ENCODE measurements at regions not wholly inside any gene's neighbourhood (a gene's known extent, or its start where the extent isn't known, plus 50 kb on each side); places are given as distances from the start of the nearest gene placed in this dataset.

DNA sequence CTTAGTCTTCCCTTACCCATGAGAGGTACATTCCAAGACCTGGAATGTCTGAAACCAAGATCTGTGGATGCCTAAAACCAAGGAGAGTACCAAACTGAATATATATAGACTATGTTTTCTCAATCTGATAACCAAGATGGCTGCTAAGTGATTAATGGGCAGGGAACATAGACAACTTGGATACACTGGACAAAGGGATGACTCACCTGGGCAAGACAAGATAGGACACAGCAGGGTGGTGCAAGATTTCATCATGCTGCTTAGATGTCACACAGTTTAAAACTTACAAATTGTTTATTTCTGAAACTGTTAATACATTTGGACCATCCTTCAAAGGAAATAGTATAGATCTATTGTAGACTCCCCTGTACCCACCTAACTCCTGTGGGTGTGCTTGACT lies 130.9 kb downstream of the HTR1A start:
- FAIRE-seq (no peak), DNase-seq (ENCODE audit: low read depth in 1 of 2, low spot score in 2 of 2) (no peak)
- Histone ChIP-seq H4K5ac (ENCODE audit: insufficient read length, low read depth, low read length) (no peak overlapping the region), H2AFZ (ENCODE audit: low read length) (no peak overlapping the region), H3K4ac (replicated peaks; ENCODE audit: insufficient read length, low read depth, low read length) (no peak overlapping the region), H2BK120ac (replicated peaks; ENCODE audit: low read depth, low read length) (no peak overlapping the region), H3K36me3 (ENCODE audit: control insufficient read depth in 2 of 4, insufficient read depth in 4 of 4, low read length in 3 of 4) (no peaks in the 10 kb centered on the region), H2BK12ac (ENCODE audit: low read depth, low read length) (no peak overlapping the region), H3K79me2 (ENCODE audit: control insufficient read depth in 1 of 2, insufficient read depth in 2 of 2, low read length in 2 of 2) (no peaks in the 10 kb centered on the region), H3K14ac (ENCODE audit: insufficient read length) (no peak overlapping the region), H3K4me3 (ENCODE audit: extremely low read depth in 1 of 4, insufficient read depth in 2 of 4, low read depth in 3 of 4, low read length in 4 of 4) (no peak overlapping the region), H3K23ac (ENCODE audit: insufficient read length) (no peak overlapping the region), H4K91ac (replicated peaks; ENCODE audit: insufficient read length, low read length) (no peak overlapping the region), H3K23me2 (ENCODE audit: low read depth, low read length) (no peaks in the 10 kb centered on the region), H3K56ac (replicated peaks; ENCODE audit: insufficient read length, low read depth, low read length) (no peak overlapping the region), H2BK5ac (ENCODE audit: low read depth, low read length) (no peak overlapping the region), H3K4me2 (ENCODE audit: insufficient read depth in 1 of 2, low read depth in 2 of 2, low read length in 2 of 2) (no peak overlapping the region), H3K9ac (replicated peaks in 1 of 4; ENCODE audit: extremely low read depth in 1 of 4, low read depth in 3 of 4, low read length in 3 of 4) (no peak overlapping the region), H2BK15ac (ENCODE audit: low read length) (no peak overlapping the region), H3K9me3 (ENCODE audit: insufficient read depth in 2 of 2, low read depth in 1 of 2, low read length in 1 of 2) (no peaks in the 10 kb centered on the region), H3K27me3 (replicated peaks in 1 of 4; ENCODE audit: control insufficient read depth in 3 of 4, extremely low read depth in 1 of 4, insufficient read depth in 3 of 4, low read length in 3 of 4) (peaks cover 0 to 1% (median 0%) of the 10 kb centered on the region in 4 experiments; a peak in 1 of 7 replicates), H4K20me1 (replicated peaks in 1 of 2; ENCODE audit: control insufficient read depth in 1 of 2, insufficient read depth in 2 of 2, low read length in 2 of 2) (no peaks in the 10 kb centered on the region), H2AK5ac (ENCODE audit: low read depth, low read length) (no peak overlapping the region), H3K27ac (ENCODE audit: low read depth, low read length) (no peak overlapping the region), H3K18ac (ENCODE audit: extremely low read depth, low read length) (no peak overlapping the region), H2BK20ac (ENCODE audit: low read length) (no peak overlapping the region), H4K8ac (ENCODE audit: extremely low read depth, insufficient read depth, low read length) (no peak overlapping the region), H3K79me1 (ENCODE audit: low read depth, low read length) (no peaks in the 10 kb centered on the region), H3K4me1 (replicated peaks in 1 of 4; ENCODE audit: control insufficient read depth in 3 of 4, insufficient read depth in 4 of 4, low read length in 3 of 4) (peaks cover 0 to 3% (median 0%) of the 10 kb centered on the region in 4 experiments; a peak in 1 of 7 replicates)
- ChIA-PET CTCF (ENCODE audit: partially characterized antibody) (interaction anchor here (0.6 kb wide), 1 partner anchor 139 kb away, joined by 3 read pairs; no protein-coding TSS in a partner anchor), POLR2A (ENCODE audit: partially characterized antibody) (no interaction called here)
- TF ChIP-seq CEBPB (IDR thresholded peaks at IDR 0.05; ENCODE audit: low read depth, low read length) (no peak), EP300 (IDR thresholded peaks at IDR 0.05; ENCODE audit: borderline replicate concordance in 1 of 2, low read depth in 2 of 2, low read length in 2 of 2) (no peak), KDM1A (IDR thresholded peaks at IDR 0.05; ENCODE audit: borderline replicate concordance, low read length) (no peak), PHF8 (conservative IDR thresholded peaks at IDR 0.05; ENCODE audit: low read depth, low read length) (no peak), SP1 (IDR thresholded peaks at IDR 0.05; ENCODE audit: low read depth, low read length) (no peak), GABPA (IDR thresholded peaks at IDR 0.05; ENCODE audit: borderline replicate concordance, insufficient read depth, low read length) (no peak), HDAC2 (IDR thresholded peaks at IDR 0.05; ENCODE audit: borderline replicate concordance in 1 of 2, low read depth in 2 of 2, low read length in 2 of 2) (no peak), JUND (IDR thresholded peaks at IDR 0.05; ENCODE audit: low read length) (no peak), NANOG (IDR thresholded peaks at IDR 0.05; ENCODE audit: insufficient read depth, low read depth, low read length, poor library complexity, severe bottlenecking) (no peak), CBX8 (IDR thresholded peaks at IDR 0.05; ENCODE audit: borderline replicate concordance, low read depth, low read length) (no peak), HDAC6 (IDR thresholded peaks at IDR 0.05; ENCODE audit: low read depth, low read length) (no peak), BCL11A (IDR thresholded peaks at IDR 0.05; ENCODE audit: low read depth in 2 of 2, low read length in 2 of 2) (no peak), RBBP5 (IDR thresholded peaks at IDR 0.05; ENCODE audit: borderline replicate concordance, low read depth, low read length) (no peak), POU5F1 (IDR thresholded peaks at IDR 0.05; ENCODE audit: low read depth, low read length) (no peak), SIRT6 (IDR thresholded peaks at IDR 0.05; ENCODE audit: low read length) (no peak)
- TF ChIP-seq, protein P1, sequence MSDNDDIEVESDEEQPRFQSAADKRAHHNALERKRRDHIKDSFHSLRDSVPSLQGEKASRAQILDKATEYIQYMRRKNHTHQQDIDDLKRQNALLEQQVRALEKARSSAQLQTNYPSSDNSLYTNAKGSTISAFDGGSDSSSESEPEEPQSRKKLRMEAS (IDR thresholded peaks at IDR 0.05) = no peak

All from H1 (cell line).